ENCODE measurements at regions not wholly inside any gene's neighbourhood (a gene's known extent, or its start where the extent isn't known, plus 50 kb on each side); places are given as distances from the start of the nearest gene placed in this dataset.

DNA sequence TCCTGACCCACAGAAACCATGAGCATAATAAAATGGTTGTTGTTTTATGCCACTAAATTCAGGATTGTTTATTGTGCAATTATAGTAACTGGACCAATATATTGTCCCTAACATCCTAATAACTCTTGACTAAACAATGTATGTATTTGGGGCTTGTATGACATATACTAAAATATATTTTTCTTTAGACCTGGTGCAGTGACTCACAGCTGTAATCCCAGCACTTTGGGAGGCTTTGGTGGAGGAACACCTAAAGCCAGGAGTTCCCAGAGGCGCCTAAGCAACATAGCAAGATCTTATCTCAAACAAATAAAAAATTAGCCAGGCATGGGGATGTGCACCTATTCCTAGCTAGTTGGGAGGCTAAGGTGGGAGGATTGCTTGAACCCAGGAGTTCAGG lies 180.4 kb downstream of the SUCNR1 start:
- DNase-seq (ENCODE audit: low read depth in 2 of 2): no peak

DNA sequence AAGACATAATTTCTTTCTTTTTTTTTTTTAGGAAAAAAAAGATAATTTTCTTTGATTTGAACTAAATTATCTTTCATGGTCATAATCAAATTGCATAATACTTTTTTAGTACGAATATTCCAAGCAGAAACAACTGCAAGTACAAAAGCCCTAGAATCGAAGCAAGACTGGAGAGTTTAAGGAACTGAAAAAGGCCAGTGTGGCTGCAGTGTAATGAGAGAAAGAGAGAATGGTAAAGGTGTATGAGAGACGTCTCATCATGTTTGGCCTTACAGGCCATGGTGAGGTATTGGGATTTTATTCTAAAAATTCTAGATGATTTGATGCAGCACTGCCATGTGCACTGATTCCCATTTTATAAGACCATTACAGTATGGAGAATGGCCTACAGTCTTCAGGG lies 180.9 kb downstream of the SUCNR1 start:
- DNase-seq (ENCODE audit: low read depth in 2 of 2): no peak

DNA sequence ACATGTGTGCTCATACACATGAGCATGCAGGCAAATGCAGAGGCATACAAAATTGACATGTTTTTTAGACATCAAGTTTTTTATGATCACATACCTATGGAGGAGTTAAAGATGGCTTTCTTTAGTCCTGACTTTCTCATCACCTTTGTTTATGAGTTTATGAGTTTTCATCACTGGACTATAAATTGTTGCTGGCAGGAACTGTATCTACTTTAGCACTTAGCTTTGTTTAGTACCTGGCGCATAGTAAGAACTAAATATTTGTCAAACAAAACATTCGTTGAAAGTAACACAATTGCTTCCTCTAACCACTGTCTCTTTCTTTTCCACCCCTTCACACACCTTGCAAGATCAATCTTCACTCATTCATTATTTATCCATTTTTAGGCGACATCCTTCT lies 182.6 kb downstream of the SUCNR1 start:
- no peak for DNase-seq (ENCODE audit: low read depth in 2 of 2)

DNA sequence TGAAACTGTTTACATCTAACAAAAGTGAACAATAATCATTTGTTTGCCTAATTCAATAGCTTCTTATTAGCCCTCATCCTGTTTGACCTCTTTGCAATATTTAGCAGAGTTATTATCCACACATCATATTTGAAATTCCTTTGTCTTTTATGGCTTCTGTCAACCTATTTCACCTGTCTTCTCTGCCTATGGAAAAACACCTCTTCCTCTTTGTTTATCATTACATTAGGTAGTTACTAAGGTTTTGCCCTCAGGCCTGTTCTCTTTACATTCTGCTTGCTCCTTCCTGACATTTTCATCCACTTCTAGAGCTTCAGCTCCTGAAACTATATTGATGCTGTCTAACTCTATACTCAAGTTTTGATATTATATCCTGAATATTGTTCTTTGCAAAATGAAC lies 183.0 kb downstream of the SUCNR1 start:
- no peak for DNase-seq (ENCODE audit: low read depth in 2 of 2)

DNA sequence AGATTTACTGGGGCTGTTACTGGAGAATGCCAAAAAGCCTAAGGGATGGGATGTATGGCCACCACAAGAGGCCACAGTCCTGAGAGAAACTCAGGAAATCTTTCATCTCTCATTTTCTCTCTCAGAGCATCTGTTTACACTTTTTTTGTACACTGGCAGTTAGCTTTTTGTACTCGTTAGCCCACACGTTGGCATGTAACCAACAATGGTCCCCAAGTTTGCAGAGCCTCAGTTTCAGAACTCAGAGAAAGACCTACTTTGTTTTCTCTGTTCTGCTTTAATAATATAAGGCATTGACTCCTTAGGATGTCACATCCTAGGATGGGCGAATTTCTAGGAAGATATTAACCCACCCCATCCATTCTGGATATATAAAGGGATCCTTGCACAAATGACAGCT lies 183.5 kb downstream of the SUCNR1 start:
- no peak for DNase-seq (ENCODE audit: low read depth in 2 of 2)

DNA sequence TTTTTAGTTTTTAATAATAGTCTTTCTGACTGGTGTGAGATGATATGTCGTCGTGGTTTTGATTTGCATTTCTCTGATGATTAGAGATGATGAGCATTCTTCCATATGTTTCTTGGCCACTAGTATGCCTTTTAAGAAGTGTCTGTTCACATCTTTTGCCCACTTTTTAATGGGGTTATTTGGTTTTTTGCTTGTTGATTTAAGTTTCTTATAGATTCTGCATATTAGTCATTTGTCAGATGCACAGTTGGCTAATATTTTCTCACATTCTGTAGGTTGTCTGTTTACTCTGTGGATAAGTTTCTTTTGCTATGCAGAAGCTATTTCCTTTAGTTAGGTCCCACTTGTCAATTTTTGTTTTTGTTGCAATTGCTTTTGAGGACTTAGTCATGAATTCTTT lies 185.4 kb downstream of the SUCNR1 start:
- DNase-seq (ENCODE audit: low read depth in 2 of 2): no peak

DNA sequence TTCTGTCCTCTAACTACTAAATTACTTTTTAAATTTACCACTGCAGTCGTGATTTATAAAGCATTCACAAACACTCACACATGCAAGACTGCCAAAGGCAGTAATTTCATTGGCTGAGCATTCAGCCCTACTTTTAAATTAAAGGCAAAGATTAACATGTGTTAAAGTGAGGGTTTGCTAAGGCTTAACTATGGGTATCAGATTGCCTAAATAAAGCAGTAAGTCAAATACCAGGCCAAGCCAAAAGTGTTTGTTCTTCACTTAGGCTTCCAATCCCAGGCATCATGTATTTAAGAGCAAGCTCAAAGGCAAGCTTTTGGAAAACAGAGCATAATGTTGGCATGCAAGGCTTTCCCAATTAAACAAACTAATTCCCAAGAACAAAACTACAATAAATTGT lies 187.3 kb downstream of the SUCNR1 start:
- no peak for DNase-seq (ENCODE audit: low read depth in 2 of 2)

DNA sequence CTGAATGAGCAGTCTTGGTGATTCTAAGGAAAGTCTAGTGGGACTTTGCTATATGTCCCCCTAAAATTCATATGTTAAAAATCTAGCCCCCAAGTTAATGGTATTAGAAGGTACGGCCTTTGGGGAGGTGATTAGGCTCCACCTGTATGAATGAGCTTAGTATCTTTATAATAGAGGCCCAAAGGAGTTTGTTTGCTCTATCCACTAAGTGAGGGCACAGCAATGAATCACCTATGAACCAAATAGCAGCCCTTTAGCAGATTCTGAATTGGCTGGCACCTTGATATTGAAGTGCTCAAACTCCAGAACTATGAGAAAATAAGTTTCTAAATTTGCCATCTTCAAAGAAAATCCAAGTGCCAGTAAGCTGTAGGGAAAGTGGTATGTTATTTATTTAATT lies 187.9 kb downstream of the SUCNR1 start:
- no peak for DNase-seq (ENCODE audit: low read depth in 2 of 2)

DNA sequence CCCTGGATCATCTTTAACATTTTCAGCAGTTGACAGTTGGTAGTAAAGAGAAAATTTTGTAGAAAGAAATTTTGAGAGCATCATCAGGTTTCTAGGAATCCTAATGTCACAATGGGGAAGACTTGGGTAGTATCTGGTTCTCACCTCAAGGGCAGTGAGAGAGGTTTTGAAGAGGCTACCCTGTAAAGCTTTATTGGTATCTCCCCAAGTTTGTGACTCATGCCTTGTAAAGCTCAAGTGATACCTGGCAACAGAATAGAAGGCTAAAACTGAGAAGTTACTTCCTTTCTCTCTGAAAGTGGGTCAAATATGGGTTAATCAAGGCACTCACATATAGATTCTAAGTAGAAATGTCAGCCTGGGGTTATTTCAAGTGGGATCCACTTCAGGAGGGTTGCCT lies 196.4 kb downstream of the SUCNR1 start:
- DNase-seq (ENCODE audit: low read depth in 2 of 2): no peak

DNA sequence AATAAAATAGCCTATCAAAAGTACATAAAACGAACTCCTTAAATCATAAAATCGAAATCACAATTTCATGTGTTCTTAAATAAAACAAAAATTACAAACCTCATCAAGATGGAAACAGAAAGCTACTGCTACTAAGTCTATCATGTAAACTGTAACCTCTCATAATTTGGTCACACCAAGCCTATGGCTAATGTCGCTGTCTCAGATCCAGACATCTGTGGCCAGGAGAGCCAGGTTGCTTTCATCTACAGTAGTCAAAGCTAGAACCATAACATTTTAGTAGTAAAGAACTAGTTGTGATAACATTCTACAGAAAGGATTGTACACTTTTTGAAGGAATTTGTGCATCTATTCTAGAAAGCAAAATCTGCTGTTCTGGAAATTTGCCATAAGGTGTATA lies 197.4 kb upstream of the MBNL1 start:
- DNase-seq (ENCODE audit: low read depth in 2 of 2): no peak

DNA sequence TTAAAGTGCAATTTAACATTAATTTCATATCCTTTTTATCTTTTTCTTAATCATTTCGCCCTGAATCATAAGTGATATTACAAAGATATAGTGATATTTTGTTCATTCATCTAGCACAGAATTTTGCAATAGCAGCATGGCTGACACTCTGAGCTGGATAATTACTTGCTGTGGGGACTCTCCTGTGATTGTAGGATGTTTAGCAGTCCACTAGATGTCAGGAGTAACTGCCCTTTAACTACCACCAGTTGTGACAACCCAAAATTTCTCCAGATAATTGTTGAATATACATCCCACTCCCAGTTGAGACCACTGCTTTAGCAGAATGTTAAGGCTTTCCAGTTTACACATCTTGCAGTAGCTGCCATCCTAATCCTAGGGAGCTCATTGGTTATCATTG lies 196.8 kb upstream of the MBNL1 start:
- DNase-seq (ENCODE audit: low read depth in 2 of 2): no peak

DNA sequence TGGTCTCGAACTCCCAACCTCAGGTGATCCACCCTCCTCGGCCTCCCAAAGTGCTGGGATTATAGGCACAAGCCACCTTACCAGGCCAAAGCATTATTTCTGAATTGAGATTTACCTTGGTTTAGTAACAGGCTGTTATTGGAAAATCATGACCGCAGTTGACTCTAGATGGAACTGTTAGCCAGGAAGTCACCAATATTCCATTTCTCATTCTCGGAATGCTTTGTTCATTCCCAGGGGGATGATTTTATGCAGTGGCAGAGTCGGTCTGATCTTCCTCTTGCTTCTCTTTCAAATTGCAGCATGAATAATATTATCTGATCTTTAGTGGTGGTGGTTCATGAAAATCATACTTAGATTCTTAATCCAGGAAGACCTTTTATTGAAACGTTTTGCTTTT lies 195.5 kb upstream of the MBNL1 start:
- DNase-seq (ENCODE audit: low read depth in 2 of 2): no peak

DNA sequence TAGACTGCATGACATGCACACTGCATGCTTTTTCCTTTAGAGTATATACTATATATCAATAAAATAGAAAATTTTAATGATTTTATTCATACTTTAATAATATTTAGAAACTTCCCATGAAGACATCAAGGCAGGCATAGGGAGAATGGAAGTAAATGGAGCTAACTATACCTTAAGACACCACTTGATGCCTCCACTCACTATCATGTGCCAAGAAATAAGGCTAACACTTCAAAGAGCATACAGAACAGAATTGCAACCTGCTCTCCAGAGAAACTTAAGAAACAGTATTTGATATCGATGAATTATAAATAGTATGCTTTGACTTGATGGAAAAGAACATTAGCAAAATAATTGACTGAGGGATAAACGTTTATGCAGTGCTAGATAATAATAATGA lies 192.6 kb upstream of the MBNL1 start:
- no peak for DNase-seq (ENCODE audit: low read depth in 2 of 2)

DNA sequence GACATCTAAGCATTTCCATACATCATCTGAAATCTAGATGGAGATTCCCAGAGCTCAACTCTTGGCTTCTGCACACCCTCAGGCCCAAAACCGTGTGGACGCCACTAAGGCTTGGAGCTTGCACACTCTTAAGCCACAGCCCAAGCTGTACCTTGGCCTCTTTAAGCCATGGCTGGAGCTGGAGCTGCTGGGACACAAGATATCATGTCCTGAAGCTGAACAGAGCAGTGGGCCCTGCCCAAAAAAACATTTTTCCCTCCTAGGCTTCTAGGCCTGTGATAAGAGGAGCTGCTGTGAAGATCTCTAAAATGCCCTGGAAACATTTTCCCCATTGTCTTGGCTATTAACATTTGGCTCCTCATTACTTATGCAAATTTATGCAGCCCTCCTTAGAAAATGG lies 188.7 kb upstream of the MBNL1 start:
- no peak for DNase-seq (ENCODE audit: low read depth in 2 of 2)

DNA sequence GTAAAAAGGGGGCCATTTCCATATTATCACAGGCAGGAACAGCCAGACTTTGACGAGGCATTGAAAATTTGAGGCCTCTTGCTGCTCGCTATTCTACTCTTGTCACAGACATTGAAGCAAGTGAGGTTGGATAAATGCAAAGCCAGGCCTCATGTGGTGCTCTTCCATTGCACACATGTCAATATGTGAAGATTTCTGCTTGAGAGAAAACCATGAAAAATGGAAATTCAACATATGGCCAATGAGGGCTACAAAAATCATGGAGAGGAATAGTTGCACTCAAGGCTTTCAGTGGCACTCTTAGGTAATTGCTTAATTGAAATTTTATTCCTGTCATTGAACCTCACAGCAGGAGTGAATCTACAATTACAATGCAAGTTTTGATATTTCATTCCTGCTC lies 185.6 kb upstream of the MBNL1 start:
- DNase-seq (ENCODE audit: low read depth in 2 of 2): no peak

DNA sequence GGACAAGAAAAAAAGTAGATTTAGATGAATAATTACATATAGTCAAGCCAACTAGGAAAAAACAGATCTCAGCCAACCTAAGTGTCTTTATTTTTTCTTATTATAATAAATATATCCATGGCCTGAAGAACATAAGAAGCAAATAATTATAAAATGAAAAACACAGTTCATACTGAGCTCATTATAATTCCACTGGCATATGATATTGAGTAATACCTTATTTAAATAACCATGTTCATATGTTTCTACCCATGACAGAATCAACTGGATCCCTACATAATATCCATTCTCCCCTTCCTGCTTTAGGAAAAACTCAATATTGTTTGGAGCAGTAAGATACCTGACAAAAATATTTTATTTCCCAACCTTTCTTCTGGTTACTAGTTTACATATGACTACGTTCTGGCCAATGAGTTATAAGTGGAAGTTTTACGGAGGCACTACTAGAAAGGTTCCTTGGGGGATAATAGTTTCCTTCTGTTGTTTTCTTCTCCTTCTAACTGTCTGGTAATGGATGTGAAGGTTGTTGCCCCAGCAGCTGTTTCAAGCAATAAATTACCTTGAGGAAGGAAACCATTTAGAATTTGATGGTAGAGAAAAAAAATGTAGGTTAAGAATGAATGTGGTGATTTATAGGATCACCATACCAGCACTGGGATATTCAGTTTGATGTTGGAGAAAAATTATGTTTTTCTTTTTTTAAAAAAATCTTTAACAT lies 184.1 kb upstream of the MBNL1 start:
- DNase-seq (ENCODE audit: low read depth in 2 of 2): no peak

DNA sequence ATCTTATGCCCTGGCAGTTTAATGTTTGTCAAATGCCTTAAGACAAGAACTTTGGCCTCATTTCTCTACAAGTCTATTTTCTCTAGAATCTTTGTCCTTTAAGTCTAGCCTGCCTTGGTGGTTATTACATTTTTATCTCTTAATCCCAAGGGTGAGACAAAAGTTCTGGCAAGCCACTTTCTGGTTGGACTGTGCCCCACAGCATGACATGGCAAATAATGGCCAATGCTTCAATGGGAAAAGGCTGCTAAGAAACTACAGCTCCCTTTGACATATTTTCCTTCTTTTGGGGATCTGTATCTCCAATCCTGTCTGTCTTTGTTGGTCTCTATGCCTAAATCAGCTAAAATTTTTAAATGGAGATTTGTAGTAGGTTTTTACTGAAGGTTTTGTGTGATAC lies 181.6 kb upstream of the MBNL1 start:
- no peak for DNase-seq (ENCODE audit: low read depth in 2 of 2)

DNA sequence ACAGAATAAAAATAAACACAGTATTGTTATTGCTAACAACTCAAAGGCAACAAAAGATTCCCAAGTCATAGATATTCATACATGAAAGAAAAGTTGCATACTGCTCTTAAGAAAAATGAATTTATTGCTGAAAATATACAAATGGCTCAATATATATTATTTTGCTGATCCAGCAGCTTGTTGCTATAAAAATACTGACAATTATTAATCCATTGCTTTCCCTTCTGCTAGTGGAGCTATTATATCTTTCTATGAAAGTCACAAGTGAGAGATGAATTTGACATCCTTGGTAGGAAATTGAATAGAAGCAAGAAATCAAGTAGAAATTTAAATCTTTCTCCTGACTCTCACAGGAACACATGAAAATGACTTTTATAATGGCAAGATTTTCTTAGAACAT lies 179.2 kb upstream of the MBNL1 start:
- DNase-seq (ENCODE audit: low read depth in 2 of 2): no peak

DNA sequence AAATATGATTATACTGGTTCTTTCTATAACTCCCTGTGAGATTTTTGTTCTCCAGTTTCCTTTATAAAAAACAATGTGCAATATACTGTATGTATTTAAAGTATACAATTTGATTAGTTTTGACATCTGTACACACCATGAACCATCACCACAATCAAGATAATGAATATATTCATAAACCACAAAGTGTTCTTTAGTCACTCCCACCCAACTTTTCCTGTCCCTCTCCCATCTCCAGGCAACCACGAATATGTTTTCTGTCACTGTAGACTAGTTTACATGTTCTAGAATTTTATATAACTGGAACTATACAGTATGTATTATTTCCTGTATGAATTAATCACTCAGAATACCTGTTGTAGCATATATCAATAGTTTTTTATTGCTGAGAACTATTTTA lies 177.0 kb upstream of the MBNL1 start:
- DNase-seq (ENCODE audit: low read depth in 2 of 2): no peak

DNA sequence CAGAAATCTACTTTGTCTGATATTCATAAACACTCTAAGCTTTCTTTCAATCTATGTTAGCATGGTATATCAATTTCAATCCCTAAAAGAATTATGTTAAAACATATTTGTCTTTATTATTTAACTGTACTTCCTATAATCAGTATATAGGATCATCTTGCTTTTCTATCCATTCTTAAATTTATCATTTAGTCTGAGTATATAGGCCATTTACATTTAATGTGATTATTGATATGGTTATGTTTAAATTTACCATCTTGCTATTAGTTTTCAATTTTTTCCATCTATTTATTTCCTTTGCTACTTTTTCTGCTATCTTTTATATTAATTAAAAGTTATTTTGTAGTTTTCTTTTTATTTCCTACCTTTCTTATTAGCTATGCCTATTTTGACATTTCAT lies 174.8 kb upstream of the MBNL1 start:
- DNase-seq (ENCODE audit: low read depth in 2 of 2): no peak

DNA sequence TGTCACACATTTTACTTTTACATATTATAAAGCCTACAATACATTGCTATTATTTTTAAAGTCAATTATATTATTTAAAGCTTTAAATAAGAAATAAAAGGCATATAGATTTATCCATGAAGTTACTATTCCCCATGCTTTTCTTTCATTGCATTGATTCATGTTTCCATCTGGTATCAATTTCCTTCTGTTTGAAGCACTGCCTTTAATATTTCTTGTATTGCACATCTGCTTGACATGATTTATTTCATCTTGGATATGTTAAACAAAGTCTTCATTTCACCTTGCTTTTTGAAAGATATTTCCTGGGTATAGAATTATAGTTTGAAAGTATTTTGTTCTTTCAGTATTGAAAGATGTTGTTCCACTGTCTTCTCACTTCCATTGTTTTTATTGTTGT lies 174.3 kb upstream of the MBNL1 start:
- no peak for DNase-seq (ENCODE audit: low read depth in 2 of 2)

DNA sequence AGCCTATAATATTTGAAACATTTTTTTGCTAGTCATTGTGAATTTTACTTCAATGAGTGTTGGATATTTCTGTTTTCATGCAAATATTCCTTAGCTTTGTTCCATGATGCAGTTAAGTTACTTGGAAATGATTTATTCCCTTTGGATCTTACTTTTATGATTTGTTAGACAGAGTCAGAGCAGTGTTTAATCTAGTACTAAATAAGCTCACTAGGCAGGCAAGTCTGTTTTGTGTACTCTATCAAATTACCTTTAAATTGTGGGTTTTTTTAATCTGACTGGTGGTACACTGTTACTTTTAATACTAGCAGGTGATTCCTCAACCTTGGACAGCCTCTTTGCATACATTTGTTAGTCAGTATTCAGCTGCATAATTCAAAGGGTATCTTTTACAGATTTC lies 173.3 kb upstream of the MBNL1 start:
- no peak for DNase-seq (ENCODE audit: low read depth in 2 of 2)

DNA sequence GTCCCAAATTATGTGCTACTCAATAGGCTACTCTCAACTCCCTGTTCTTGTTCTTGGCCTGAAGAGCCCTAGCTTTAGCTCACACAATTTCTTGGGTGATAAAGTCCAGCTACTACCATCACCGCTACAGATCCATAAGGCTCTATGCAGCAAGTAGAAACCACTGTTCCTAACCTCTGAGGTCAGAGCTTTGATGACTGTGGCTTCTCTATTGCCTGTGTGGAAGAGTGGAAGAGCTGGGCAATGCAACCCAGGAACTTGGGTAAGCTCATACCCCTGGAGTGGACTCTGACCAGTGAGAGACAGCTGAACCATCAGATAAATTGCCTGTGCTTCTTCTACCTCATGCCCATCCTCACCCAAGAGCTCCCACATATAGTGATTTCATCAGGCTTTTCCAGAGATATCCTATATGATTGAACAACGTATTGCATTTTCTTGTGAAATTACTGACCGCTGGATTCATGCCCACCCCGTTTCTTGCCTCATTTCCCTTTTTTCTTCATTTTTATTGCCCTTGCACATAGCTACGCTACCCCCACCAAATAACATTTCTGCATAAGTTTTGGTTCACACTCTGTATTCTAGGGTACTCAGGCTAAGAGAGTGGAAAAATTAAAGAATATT lies 172.3 kb upstream of the MBNL1 start:
- no peak for DNase-seq (ENCODE audit: low read depth in 2 of 2)

DNA sequence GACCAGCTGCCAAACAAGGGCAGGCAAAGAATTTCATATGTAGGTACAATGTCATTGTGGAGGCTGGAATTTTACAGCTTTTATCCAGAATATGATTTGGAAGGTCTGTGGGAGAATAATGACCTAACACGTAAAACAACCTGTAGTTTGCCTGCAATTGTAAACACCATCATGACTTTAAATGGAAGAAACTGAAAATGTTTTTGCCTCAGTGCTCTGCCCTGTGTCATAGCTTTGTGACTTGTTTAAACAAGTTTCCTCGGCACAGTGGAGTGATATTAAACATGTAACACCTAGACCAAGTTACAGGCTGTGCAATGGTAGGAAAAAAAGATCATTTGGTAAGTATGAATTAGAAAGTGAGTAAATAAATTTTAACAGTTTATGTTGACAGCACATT lies 171.6 kb upstream of the MBNL1 start:
- no peak for DNase-seq (ENCODE audit: low read depth in 2 of 2)

All from activated CD4-positive, alpha-beta T cell treated with anti-CD3 and anti-CD28 coated beads for 24 hours (primary cell).